GM23248 (cell line): ENCODE measurements at regions not wholly inside any gene's neighbourhood (a gene's known extent, or its start where the extent isn't known, plus 50 kb on each side); places are given as distances from the start of the nearest gene placed in this dataset.
A peak's percentile ranks its signal among the peaks of the same experiment; 100 is the strongest.

Source experiments
- DNase-seq: peaks from one replicate; pipeline ENCODE4 v3.0.0-alpha.2; 2015
- H2AFZ ChIP-seq: fragments of 200-600 bp; sonication (generic); 2 replicates; pipeline ENCODE4 v1.6.1; 2016; ENCODE audit warnings: antibody characterized with exemption
- H3F3A ChIP-seq: fragments of 200-600 bp; sonication (generic); 2 replicates; pipeline ENCODE4 v1.6.1; 2016; ENCODE audit warnings: mild to moderate bottlenecking, antibody characterized with exemption, mixed run types; ENCODE audit not compliant: insufficient read depth
- H3K27ac ChIP-seq: fragments of 200-600 bp; sonication (generic); 2 replicates; pipeline ENCODE4 v1.5.1; 2016; ENCODE audit warnings: mild to moderate bottlenecking
- H3K27me3 ChIP-seq: fragments of 200-600 bp; sonication (generic); replicated peaks from 2 replicates; pipeline ENCODE4 v1.6.1; 2016; ENCODE audit warnings: mild to moderate bottlenecking; ENCODE audit not compliant: insufficient read depth
- H3K36me3 ChIP-seq: fragments of 200-600 bp; sonication (generic); 2 replicates; pipeline ENCODE4 v1.6.1; 2016; ENCODE audit warnings: low read depth, mild to moderate bottlenecking
- H3K4me1 ChIP-seq: fragments of 200-600 bp; sonication (generic); 2 replicates; pipeline ENCODE4 v1.6.1; 2016; ENCODE audit warnings: mild to moderate bottlenecking; ENCODE audit not compliant: insufficient read depth
- H3K4me2 ChIP-seq: fragments of 200-600 bp; sonication (generic); one replicate; pipeline ENCODE4 v1.6.1; 2016; ENCODE audit warnings: mild to moderate bottlenecking; ENCODE audit not compliant: unreplicated experiment
- H3K4me3 ChIP-seq: fragments of 200-600 bp; sonication (generic); 2 replicates; pipeline ENCODE4 v1.5.1; 2016; ENCODE audit warnings: mild to moderate bottlenecking
- H3K79me2 ChIP-seq: fragments of 200-600 bp; sonication (generic); 2 replicates; pipeline ENCODE4 v1.6.1; 2016; ENCODE audit warnings: mild to moderate bottlenecking; ENCODE audit not compliant: insufficient read depth
- H3K9ac ChIP-seq: fragments of 200-600 bp; sonication (generic); 2 replicates; pipeline ENCODE4 v1.6.1; 2016; ENCODE audit warnings: mild to moderate bottlenecking
- H3K9me2 ChIP-seq: fragments of 200-600 bp; sonication (generic); 2 replicates; pipeline ENCODE4 v1.6.1; 2016; ENCODE audit warnings: mixed run types, mild to moderate bottlenecking, moderate library complexity; ENCODE audit not compliant: insufficient read depth
- H3K9me3 ChIP-seq: fragments of 200-600 bp; sonication (generic); one replicate; pipeline ENCODE4 v1.6.1; 2017; ENCODE audit warnings: low read depth
- H4K20me1 ChIP-seq: fragments of 200-600 bp; sonication (generic); 2 replicates; pipeline ENCODE4 v1.6.0; 2016; ENCODE audit not compliant: insufficient read depth
- EZH2 ChIP-seq: fragments of 200-600 bp; sonication (generic); IDR thresholded peaks from 2 replicates; pipeline ENCODE4 v1.6.1; 2018; ENCODE audit warnings: antibody characterized with exemption, mild to moderate bottlenecking; ENCODE audit not compliant: insufficient read depth, poor library complexity, severe bottlenecking
- EZH2phosphoT487 ChIP-seq: fragments of 200-600 bp; sonication (generic); IDR thresholded peaks from 2 replicates; pipeline ENCODE4 v1.6.1; 2018; ENCODE audit warnings: antibody characterized with exemption, moderate library complexity, mild to moderate bottlenecking, low read depth; ENCODE audit not compliant: insufficient read depth
- WGBS, 2 experiments: methylation state at CpG; one replicate each; pipeline ENCODE4 v1.1.6; 2015 to 2017; ENCODE audit warnings: low lambda C conversion rate in 2 of 2, low coverage in 1 of 2; ENCODE audit errors: missing lambda C conversion rate in 2 of 2; 5-methylcytosine and 5-hydroxymethylcytosine counted together
- in situ Hi-C: fragments of 300-500 bp; cut with MboI; formaldehyde crosslinking; loops from 2 replicates; pipeline ENCODE4 v1.15.0; 2020

DNA sequence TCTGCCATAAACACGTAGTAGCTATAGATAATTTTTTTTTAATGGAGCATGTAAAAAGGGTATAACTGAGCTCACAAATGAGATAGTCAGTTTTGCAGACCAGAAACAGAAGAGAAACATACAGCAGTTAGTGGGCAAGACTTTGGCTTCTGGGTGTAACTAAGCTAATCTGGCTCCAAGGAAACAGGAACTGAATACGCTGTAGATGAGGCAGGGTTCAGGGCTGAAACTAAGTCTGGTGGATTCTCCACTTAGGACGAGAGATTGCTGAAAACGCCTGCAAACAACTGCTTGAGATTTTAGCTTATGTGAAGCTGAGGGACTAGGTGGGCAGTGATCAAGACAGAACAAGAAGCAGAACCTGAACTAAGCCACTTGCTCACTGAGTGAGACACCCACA lies 91.7 kb downstream of the SMIM20 start:
- Histone ChIP-seq H3K4me2 (no peak overlapping the region), H3K27ac (no peak overlapping the region), H3K4me3 (no peak overlapping the region), H3K36me3 (no peaks in the 10 kb centered on the region), H4K20me1 (no peaks in the 10 kb centered on the region), H3K9me3 (no peaks in the 10 kb centered on the region), H3K27me3 (peaks cover 6% of the 10 kb centered on the region; the same call in 1 of the 2 replicates), H3K4me1 (0 out of 2 replicates have a peak, but pooled peaks cover 2% of the 10 kb centered on the region), H3F3A (0 out of 2 replicates have a peak, but pooled peaks cover 6% of the 10 kb centered on the region), H3K79me2 (no peaks in the 10 kb centered on the region), H3K9me2 (no peaks in the 10 kb centered on the region), H3K9ac (no peak overlapping the region), H2AFZ (no peak overlapping the region)
- DNase-seq, result no peak
- 62 to 66% methylated on average over 4 of the region's 4 CpGs for WGBS, 2 experiments
- in situ Hi-C loops, result no loop called here
- TF ChIP-seq EZH2phosphoT487 (no peak), EZH2 (no peak)

DNA sequence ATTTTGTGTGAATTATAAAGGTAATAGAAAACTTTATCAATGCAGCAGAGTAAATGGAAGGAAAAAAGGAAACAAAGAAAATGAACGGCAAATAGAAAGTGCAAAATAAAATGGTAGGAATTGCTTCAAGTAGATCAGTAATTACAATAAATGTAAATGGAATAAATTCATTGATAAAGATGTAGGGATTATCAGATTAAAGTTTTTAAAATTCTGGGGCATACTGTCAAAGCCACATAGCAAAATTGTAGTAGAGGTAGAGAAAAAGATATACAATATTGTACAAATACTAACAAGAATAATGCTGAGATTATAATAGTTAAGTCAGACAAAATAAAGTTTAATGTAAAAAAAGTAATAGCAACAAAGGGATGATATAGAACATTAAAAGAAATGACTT lies 94.7 kb downstream of the SMIM20 start:
- Histone ChIP-seq H3K79me2 (no peaks in the 10 kb centered on the region), H3K9ac (no peak overlapping the region), H3K27ac (no peak overlapping the region), H3K9me3 (no peaks in the 10 kb centered on the region), H3K4me3 (no peak overlapping the region), H3K4me1 (0 out of 2 replicates have a peak, but pooled peaks cover under 1% of the 10 kb centered on the region), H3F3A (0 out of 2 replicates have a peak, but pooled peaks cover 5% of the 10 kb centered on the region), H2AFZ (no peak overlapping the region), H3K36me3 (no peaks in the 10 kb centered on the region), H3K27me3 (peaks cover 6% of the 10 kb centered on the region; the same call in 1 of the 2 replicates), H4K20me1 (no peaks in the 10 kb centered on the region), H3K9me2 (no peaks in the 10 kb centered on the region), H3K4me2 (no peak overlapping the region)
- 0 to 4% methylated on average over 1 of the region's 1 CpG for WGBS, 2 experiments
- in situ Hi-C loops, result no loop called here
- TF ChIP-seq EZH2phosphoT487 (no peak), EZH2 (no peak)
- no peak for DNase-seq

DNA sequence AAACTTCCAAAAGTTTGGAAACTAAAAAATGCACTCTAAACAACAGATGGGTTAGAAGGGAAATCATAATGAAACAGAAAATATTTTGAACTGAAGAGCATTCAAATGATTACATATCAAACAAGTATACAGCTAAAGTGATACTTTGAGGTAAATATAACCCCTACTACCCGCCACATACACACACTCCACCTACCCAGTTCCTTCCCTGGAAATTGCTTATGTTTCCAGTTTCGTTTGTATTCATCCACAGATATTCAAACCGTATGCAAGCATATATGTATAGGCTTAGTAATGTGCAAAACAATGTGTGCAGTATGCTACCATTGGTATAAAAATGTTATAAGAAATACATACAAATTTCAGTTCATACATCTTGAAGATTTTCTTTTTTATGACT lies 95.5 kb downstream of the SMIM20 start:
- H3K4me2 ChIP-seq, result no peak overlapping the region
- H3K27ac ChIP-seq, result no peak overlapping the region
- no peaks in the 10 kb centered on the region for H4K20me1 ChIP-seq
- no peak for TF ChIP-seq EZH2
- no peak for TF ChIP-seq EZH2phosphoT487
- WGBS, 2 experiments, result 70 to 84% methylated on average over 3 of the region's 3 CpGs
- peaks cover 9% of the 10 kb centered on the region; the same call in 1 of the 2 replicates for H3K4me1 ChIP-seq
- H3K27me3 ChIP-seq, result peaks cover 6% of the 10 kb centered on the region; the same call in 1 of the 2 replicates
- no peaks in the 10 kb centered on the region for H3K9me3 ChIP-seq
- no peak for DNase-seq
- H3K79me2 ChIP-seq, result no peaks in the 10 kb centered on the region
- no peaks in the 10 kb centered on the region for H3K36me3 ChIP-seq
- H2AFZ ChIP-seq, result no peak overlapping the region
- H3K4me3 ChIP-seq, result no peak overlapping the region
- H3F3A ChIP-seq, result 0 out of 2 replicates have a peak, but pooled peaks cover 5% of the 10 kb centered on the region
- H3K9ac ChIP-seq, result no peak overlapping the region
- in situ Hi-C loops, result no loop called here
- no peaks in the 10 kb centered on the region for H3K9me2 ChIP-seq

DNA sequence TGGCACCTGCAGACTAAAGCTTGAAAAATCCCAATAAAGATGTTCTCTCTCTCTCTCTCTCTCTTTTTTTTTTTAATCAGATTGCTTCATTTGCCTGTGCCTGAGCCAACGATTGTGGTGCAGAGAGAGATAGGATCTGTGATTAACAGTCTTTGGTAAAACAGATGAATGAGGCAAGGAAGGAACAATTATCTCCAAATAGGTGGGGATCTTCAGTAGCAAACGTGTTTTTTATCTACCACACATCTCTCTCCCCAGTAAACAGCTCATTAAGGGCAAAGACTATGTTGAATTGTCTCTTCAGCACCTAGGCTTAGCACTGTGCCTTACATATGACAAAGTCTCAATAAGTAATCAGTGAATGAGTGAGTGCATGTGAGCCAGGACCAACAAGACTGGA lies 96.3 kb downstream of the SMIM20 start:
- no peak overlapping the region for H3K27ac ChIP-seq
- in situ Hi-C loops, result no loop called here

More for the DNA sequence above, 96.3 kb downstream of the SMIM20 start:
- whole genome bisulfite sequencing, 2 experiments, result 3 to 6% methylated on average over 2 of the region's 2 CpGs
- Histone ChIP-seq H3K79me2 (no peaks in the 10 kb centered on the region), H3K4me2 (no peak overlapping the region), H4K20me1 (no peaks in the 10 kb centered on the region), H3K27me3 (peaks cover under 1% of the 10 kb centered on the region; the same call in 1 of the 2 replicates), H3K9ac (no peak overlapping the region), H3K4me3 (no peak overlapping the region), H3K4me1 (peaks cover 14% of the 10 kb centered on the region), H3K9me2 (no peaks in the 10 kb centered on the region), H3F3A (0 out of 2 replicates have a peak, but pooled peaks cover 5% of the 10 kb centered on the region), H2AFZ (no peak overlapping the region), H3K9me3 (no peaks in the 10 kb centered on the region), H3K36me3 (no peaks in the 10 kb centered on the region)
- peak; percentile 42 for DNase-seq
- no peak for TF ChIP-seq EZH2phosphoT487
- TF ChIP-seq EZH2, result no peak
